Fibroblast of lung (primary cell): ENCODE measurements at regions not wholly inside any gene's neighbourhood (a gene's known extent, or its start where the extent isn't known, plus 50 kb on each side); places are given as distances from the start of the nearest gene placed in this dataset.

Source experiments
- DNase-seq, 2 donors: peaks; one replicate each; pipeline versions ENCODE4 v3.0.0 to v3.0.0-alpha.2; 2010; ENCODE audit warnings: low read depth in 2 of 2
- H2AFZ ChIP-seq: 2 replicates; pipeline ENCODE4 v1.5.1; 2012; ENCODE audit warnings: low read length, control low read depth, inconsistent platforms
- H3K27ac ChIP-seq: 2 replicates; pipeline ENCODE4 v1.5.1; 2011; ENCODE audit warnings: low read length, control low read depth; ENCODE audit not compliant: insufficient read depth
- H3K27me3 ChIP-seq: 2 replicates; pipeline ENCODE4 v1.5.1; 2011; ENCODE audit warnings: mild to moderate bottlenecking, low read length; ENCODE audit not compliant: control insufficient read depth, insufficient read depth
- H3K36me3 ChIP-seq: 2 replicates; pipeline ENCODE4 v1.5.1; 2011; ENCODE audit warnings: low read length; ENCODE audit not compliant: control insufficient read depth, insufficient read depth
- H3K4me1 ChIP-seq: 2 replicates; pipeline ENCODE4 v1.5.1; 2011; ENCODE audit warnings: low read length; ENCODE audit not compliant: control insufficient read depth, insufficient read depth; ENCODE audit errors: extremely low read depth
- H3K4me2 ChIP-seq: 2 replicates; pipeline ENCODE4 v1.5.1; 2011; ENCODE audit warnings: low read length, control low read depth; ENCODE audit not compliant: insufficient read depth; ENCODE audit errors: extremely low read depth
- H3K4me3 ChIP-seq, 4 experiments: fragments of 200-600 bp in 1 of 4; sonication (generic) in 1 of 4; replicated peaks in 1 of 4; 2 replicates each; pipeline ENCODE4 v1.5.1; 2011 to 2016; ENCODE audit warnings: low read length in 4 of 4, low read depth in 3 of 4, mild to moderate bottlenecking in 3 of 4, control low read depth in 2 of 4, inconsistent platforms in 1 of 4, mixed read lengths in 1 of 4; ENCODE audit not compliant: insufficient read depth in 1 of 4; ENCODE audit errors: control extremely low read depth in 1 of 4
- H3K79me2 ChIP-seq: 2 replicates; pipeline ENCODE4 v1.5.1; 2012; ENCODE audit warnings: mild to moderate bottlenecking, low read length, inconsistent platforms; ENCODE audit not compliant: control insufficient read depth, insufficient read depth
- H3K9ac ChIP-seq: 2 replicates; pipeline ENCODE4 v1.5.1; 2011; ENCODE audit warnings: mild to moderate bottlenecking, low read length, control low read depth; ENCODE audit not compliant: insufficient read depth
- H3K9me3 ChIP-seq: 2 replicates; pipeline ENCODE4 v1.5.1; 2012; ENCODE audit warnings: low read depth, low read length; ENCODE audit not compliant: control insufficient read depth, insufficient read depth
- H4K20me1 ChIP-seq: 2 replicates; pipeline ENCODE4 v1.5.1; 2011; ENCODE audit warnings: low read length; ENCODE audit not compliant: control insufficient read depth, insufficient read depth; ENCODE audit errors: extremely low read depth
- EZH2 ChIP-seq: IDR thresholded peaks from 2 replicates; pipeline ENCODE4 v1.5.1; 2012; ENCODE audit warnings: low read length, control low read depth, mild to moderate bottlenecking; ENCODE audit errors: missing control alignments
- TF ChIP-seq, protein P1 (sequence below), 2 donors: IDR thresholded peaks in 1 of 2; conservative IDR thresholded peaks in 1 of 2; 1 replicate in 1 of 2; 2 replicates in 1 of 2; pipeline ENCODE4 v1.5.1; 2011 to 2012; ENCODE audit warnings: low read length in 2 of 2, control low read depth in 1 of 2, inconsistent platforms in 1 of 2, low read depth in 1 of 2, mild to moderate bottlenecking in 1 of 2

DNA sequence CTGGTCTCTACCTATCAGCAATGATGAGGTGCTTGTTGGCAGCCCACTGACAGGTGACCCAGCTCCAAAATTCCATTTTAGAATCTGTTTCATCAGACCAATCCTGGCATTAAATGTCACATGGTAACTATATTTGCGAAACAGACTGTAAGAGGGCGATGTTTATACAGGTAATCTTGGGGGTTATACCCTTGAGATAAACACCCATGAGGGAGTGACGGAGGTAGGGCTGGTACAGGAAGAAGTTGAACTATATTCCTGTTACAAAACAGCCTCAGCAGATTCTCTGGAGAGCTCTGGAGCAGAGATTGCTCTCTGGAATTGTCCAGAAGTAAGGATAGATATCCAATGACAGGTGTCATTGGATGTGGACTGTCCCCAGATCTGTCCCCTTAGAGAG is 444.8 kb upstream of the DPP6 start:
- no peaks in the 10 kb centered on the region for H3K27me3 ChIP-seq
- no peak overlapping the region for H3K27ac ChIP-seq
- no peaks in the 10 kb centered on the region for H3K4me1 ChIP-seq
- DNase-seq = no peak
- H3K9ac ChIP-seq = no peak overlapping the region
- no peaks in the 10 kb centered on the region for H3K9me3 ChIP-seq
- no peaks in the 10 kb centered on the region for H3K36me3 ChIP-seq
- H3K79me2 ChIP-seq = no peaks in the 10 kb centered on the region
- no peaks in the 10 kb centered on the region for H4K20me1 ChIP-seq
- no peak overlapping the region for H3K4me3 ChIP-seq
- TF ChIP-seq, protein P1, sequence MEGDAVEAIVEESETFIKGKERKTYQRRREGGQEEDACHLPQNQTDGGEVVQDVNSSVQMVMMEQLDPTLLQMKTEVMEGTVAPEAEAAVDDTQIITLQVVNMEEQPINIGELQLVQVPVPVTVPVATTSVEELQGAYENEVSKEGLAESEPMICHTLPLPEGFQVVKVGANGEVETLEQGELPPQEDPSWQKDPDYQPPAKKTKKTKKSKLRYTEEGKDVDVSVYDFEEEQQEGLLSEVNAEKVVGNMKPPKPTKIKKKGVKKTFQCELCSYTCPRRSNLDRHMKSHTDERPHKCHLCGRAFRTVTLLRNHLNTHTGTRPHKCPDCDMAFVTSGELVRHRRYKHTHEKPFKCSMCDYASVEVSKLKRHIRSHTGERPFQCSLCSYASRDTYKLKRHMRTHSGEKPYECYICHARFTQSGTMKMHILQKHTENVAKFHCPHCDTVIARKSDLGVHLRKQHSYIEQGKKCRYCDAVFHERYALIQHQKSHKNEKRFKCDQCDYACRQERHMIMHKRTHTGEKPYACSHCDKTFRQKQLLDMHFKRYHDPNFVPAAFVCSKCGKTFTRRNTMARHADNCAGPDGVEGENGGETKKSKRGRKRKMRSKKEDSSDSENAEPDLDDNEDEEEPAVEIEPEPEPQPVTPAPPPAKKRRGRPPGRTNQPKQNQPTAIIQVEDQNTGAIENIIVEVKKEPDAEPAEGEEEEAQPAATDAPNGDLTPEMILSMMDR (conservative IDR thresholded peaks at IDR 0.05 in 1 of 2, IDR thresholded peaks at IDR 0.05 in 1 of 2; ENCODE audit: low read depth in 1 of 2, low read length in 2 of 2) = no peak
- TF ChIP-seq EZH2 = no peak
- H3K4me2 ChIP-seq = no peak overlapping the region
- no peak overlapping the region for H2AFZ ChIP-seq

DNA sequence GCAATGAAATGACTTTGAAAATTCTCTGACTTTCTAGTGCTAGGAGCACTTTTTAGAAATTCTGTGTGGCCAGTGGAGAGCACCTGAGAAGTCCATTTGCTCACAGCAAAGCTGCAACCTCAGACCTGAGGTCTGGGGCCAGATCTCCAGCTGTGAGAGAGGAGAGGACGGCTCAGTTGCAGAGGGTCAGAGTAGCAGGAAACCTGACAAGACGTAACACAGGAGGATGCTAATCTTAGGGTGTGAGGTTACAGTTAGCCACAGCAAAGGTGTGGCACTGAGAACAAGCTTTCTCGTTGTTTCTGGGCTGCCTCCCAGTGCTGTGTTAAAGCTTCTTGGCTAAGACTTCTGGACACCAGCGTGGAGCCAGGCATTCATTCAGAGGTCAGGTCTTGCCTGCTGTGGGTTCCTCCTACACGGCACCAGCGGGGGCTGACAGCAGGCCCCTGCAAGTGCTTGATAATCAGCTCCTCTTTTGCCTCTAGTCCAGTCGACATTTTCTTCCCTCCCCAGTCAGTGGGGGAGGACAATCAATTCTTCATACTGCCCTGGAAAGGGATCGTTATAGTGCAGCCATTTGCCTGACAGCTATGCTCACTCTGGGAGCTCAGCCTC is 435.4 kb upstream of the DPP6 start:
- Histone ChIP-seq H3K9me3 (no peaks in the 10 kb centered on the region), H3K36me3 (no peaks in the 10 kb centered on the region), H3K27ac (no peak overlapping the region), H3K79me2 (no peaks in the 10 kb centered on the region), H3K4me1 (no peaks in the 10 kb centered on the region), H3K4me2 (no peak overlapping the region), H3K27me3 (no peaks in the 10 kb centered on the region), H3K9ac (no peak overlapping the region), H2AFZ (no peak overlapping the region), H4K20me1 (no peaks in the 10 kb centered on the region), H3K4me3 (no peak overlapping the region)
- DNase-seq = no peak
- no peak for TF ChIP-seq EZH2
- TF ChIP-seq, protein P1 (conservative IDR thresholded peaks at IDR 0.05 in 1 of 2, IDR thresholded peaks at IDR 0.05 in 1 of 2; ENCODE audit: low read depth in 1 of 2, low read length in 2 of 2) = no peak

- Histone ChIP-seq H3K9ac (no peak overlapping the region), H3K4me3 (no peak overlapping the region), H4K20me1 (no peaks in the 10 kb centered on the region), H3K79me2 (no peaks in the 10 kb centered on the region), H3K27ac (no peak overlapping the region), H3K36me3 (no peaks in the 10 kb centered on the region), H2AFZ (no peak overlapping the region), H3K4me2 (no peak overlapping the region), H3K27me3 (no peaks in the 10 kb centered on the region), H3K4me1 (no peaks in the 10 kb centered on the region), H3K9me3 (no peaks in the 10 kb centered on the region)
- DNase-seq = no peak
- TF ChIP-seq, protein P1 (conservative IDR thresholded peaks at IDR 0.05 in 1 of 2, IDR thresholded peaks at IDR 0.05 in 1 of 2; ENCODE audit: low read depth in 1 of 2, low read length in 2 of 2) = no peak
Observed at GRCh38 chr7:153627323-153627722, 424.9 kb upstream of the DPP6 start.
